ENCODE measurements at regions not wholly inside any gene's neighbourhood (a gene's known extent, or its start where the extent isn't known, plus 50 kb on each side); places are given as distances from the start of the nearest gene placed in this dataset.

GRCh38 chr14:101368629-101369028, 192.7 kb upstream of the DIO3 start:
- no peak for DNase-seq (ENCODE audit: low read depth in 2 of 2)

DNA sequence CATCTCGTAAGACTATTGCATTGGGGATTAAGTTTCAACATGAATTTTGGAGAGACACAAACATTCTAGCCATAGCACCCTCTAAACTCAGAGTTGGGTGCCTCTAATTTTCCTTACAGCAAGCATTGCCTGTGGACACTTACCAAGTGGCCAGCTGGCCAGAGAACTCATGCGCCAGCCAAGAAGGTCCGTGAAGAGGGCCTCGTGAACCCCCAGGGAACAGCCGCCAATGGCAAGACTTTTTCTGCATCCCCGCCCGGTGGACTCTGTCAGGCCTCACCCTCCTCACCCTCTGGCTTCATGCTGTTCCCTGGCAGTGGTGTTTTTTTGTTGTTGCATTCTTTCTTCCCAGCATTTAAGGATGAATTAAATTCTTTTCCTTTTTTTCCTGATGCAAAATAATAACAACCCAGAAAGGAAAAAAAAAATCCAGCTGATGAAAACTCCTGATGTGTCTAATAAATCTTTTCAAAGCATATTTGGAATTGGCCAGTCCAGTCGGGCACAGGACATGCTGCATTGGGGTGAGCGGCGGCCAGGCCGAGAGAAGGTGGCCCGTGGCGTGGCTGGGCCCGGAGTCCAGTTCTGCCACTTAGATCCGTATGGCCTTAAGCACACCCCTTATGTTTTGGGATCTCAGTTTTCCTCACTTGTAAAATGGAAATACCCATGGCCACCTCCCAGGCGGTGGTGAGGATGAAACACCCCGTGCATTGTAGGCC, 191.9 kb upstream of the DIO3 start:
- no peak for DNase-seq (ENCODE audit: low read depth in 2 of 2)

DNA sequence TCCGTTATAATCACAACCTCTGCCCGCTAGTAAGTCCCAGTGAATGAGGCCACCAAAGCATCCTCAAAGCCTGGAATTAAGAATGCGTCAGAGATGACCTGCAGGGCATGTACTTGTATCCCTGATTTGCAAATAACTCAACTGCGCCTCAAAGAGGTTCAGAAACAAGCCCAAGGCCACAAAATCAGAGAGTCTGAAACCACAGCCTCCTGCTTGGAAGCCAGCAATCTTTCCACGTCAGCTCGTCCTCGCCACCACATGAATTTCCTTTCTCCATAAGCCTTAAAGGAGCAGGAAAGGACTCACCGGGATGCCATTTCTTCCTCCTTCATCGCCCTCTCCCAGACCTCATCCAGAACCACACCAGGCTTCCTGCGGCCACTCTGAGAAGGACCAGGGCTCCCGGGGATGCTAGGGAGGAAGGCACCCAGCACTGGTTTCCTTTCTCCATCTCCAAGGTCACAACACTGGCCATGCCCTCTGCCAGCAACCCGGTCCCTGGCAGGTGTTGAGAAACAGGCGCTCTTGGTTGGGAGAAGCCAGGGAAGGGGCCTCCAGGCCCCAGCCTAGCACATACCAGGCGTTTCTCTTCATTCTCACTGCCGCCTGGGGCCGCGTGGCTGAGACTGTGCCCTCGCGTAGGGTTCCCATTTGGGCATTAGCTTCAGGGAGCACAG, 191.2 kb upstream of the DIO3 start:
- no peak for DNase-seq (ENCODE audit: low read depth in 2 of 2)

- no peak for DNase-seq (ENCODE audit: low read depth in 2 of 2)
These were observed 190.4 kb upstream of the DIO3 start for GRCh38 chr14:101370593-101371569.

GRCh38 chr14:101371799-101372793, 189.2 kb upstream of the DIO3 start:
- DNase-seq (ENCODE audit: low read depth in 2 of 2), result no peak

DNA sequence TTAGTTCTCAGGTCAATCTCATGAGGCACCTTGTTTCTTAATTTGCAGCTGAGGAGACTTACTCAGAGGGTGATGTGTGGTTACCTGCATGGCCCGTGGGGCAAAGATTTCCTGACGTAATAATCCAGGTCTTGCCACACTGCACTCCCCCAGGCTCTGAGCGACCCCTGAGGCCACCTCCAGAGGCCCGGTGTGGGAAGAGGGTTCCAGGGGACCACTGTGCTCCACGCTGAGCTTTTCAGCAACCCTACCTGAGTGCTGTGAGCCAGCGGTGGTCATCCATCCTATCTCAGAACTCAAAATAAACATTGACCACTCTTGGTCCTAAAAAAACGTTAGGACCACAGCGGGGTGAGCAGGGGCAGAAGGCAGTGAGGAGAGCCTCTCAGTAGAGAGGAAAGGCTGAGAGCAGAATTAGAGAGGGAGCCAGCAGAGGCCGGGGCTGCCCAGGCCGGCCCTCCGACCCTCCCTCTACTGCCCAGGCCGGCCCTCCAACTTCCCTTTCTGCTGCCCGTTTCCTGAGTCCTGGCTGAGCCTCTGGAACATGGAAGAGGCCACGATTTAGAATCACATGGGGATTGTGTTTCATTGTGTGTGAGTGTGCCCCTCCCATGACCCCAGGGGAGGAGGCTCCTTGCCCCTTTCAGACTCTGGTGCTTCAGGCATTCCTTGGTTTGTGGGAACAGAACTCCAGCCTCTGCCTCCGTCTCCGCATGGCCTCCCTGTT, 188.2 kb upstream of the DIO3 start:
- no peak for DNase-seq (ENCODE audit: low read depth in 2 of 2)

- no peak for DNase-seq (ENCODE audit: low read depth in 2 of 2)
These were observed 187.5 kb upstream of the DIO3 start for GRCh38 chr14:101373690-101374295.

DNA sequence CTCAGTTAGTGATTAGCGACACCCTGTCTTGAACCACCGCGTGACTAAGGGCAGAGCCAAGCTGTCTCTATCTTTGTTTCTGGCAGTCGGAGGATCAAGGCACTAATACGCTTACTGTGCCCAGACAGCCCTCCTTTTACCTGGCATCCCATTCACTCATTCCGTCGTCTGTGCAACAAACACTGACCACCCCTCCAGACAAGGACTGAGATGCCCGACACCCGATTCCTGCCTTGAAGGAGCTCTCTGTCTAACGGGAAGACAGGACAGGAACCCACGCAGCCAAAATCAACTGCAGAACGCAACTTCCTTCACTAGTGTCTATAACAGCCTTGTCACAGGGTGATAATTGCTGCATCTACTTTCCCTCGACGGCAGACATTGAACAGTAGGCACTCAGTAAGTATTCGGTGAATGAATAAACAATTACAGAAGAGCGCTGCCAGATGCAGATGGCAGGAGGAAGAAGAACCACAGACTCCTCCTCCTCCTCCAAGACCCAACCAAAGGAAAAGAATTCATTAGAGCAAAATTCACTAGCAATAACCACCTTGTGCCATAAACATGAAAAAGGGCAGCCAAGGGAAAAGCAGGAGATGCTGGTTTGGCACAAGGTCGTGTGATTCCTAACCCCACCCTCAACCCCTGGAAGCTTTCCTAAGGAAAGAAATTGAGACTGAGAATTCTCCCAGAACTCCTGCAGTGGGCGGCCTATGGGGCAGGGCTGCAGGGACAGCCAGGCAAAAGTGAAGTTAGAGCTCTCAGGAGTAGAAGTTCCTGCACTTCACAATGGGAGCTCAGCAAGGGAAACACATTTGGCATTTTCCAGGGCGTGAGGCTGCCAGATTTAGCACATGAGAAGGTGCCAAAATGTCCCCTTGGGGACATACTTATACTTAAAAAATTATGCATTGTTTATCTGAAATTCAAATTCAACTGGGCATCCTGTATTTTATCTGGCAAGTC, 186.6 kb upstream of the DIO3 start:
- DNase-seq (ENCODE audit: low read depth in 2 of 2), result no peak

DNA sequence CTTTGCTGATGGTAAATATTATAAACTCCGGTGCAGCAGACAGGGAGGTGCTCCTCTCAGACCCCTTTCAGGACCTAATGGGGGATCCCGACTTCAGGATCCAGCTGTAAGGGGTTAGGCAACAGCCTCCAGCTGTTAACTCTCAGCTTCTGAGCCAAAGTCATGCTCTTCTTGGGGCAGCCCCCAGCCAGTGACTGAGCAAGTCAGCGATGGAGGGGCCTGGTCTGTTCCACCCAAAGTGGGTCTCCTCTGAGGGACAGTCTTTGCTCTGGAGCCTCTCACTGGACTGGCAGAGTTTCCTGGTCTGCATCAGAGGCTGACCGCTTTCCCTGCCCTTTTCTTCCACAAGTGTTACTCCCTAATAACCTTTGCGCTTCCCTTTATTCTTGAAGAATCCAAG, 184.2 kb upstream of the DIO3 start:
- DNase-seq (ENCODE audit: low read depth in 2 of 2), result no peak

- DNase-seq (ENCODE audit: low read depth in 2 of 2), result no peak
These were observed 181.5 kb upstream of the DIO3 start for GRCh38 chr14:101379842-101380241.

GRCh38 chr14:101380512-101380911, 180.8 kb upstream of the DIO3 start:
- no peak for DNase-seq (ENCODE audit: low read depth in 2 of 2)

DNA sequence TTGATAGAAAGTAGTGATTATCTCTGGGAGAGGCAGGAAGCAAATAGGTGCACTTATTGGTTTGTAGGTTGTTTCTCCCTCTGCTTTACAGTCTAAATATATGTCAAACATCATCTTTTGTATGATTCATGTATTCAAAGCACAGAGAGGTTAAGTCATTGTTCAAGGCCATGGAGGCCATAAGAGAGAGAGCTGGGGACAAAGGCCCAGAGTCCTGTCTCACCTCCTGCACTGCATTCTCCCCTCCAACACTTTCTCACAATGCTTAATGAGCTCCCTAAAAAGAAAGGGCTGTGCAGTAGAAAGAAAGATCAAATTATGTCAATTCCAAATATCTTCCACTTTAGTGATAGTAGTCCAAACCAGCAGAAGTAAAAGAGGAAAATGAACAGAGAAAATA, 180.4 kb upstream of the DIO3 start:
- no peak for DNase-seq (ENCODE audit: low read depth in 2 of 2)

DNA sequence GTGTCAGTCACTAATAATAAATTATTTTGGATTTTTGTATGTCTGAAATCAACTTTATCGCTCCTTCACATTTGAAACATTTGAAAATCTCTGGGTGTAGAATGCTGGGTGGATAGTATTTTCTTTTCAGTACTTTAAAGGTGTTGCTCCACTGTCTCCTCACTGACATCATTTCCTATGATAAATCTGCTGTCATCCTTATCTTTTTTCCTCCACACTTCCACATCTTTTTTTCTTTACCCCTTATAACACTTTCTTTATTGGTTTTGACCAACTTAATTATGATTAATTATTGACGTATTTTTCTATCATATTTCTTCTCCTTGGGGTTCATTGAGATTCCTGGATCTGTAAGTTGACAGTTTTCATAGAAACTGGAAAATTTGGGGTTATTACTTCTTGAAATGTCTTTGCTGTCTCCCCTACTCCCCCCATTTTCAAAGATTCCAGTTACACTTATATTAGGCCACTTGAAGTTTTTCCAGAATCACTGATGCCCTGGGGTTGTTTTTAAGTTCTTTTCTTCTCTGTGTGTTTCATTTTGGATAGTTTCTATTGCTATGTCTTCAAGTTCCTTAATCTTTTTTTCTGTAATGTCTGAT, 177.5 kb upstream of the DIO3 start:
- no peak for DNase-seq (ENCODE audit: low read depth in 2 of 2)

DNA sequence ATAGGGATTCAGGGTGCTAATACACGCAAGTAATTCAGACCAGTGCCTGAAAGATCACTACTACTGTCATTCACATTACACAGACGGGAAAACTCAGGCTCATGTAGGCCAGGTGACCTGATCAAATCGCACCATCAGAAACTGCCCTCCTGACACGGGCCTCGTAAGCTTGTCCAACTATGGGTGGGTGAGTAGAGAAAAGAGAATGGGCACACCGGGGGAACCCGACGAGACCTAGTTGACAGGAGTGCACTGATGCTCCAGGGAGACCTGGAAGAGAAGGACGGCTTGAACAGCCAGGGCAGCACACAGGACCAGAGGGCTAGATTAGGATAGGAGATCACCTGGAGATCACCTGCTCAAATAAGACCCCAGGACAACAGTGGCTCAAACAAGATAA, 166.9 kb upstream of the DIO3 start:
- DNase-seq (ENCODE audit: low read depth in 2 of 2), result no peak

DNA sequence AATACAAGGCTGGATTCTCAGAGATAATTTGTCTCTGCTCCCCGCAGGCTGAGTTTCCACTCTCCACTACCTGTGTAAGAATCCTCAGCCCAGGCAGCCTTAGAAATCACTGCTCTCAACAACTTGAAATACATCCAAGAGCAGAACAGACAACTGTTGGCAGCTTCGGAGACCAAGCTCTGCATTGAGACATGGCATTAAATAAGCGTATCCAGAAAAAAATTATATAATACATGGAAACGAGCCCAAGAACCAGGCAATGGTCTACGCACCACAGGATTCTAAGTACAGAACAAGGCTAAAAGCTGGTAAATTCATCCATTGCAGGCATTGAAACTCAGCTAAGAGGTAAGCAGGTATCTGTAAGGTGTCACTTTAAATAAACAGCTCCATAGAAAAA, 165.5 kb upstream of the DIO3 start:
- no peak for DNase-seq (ENCODE audit: low read depth in 2 of 2)

- no peak for DNase-seq (ENCODE audit: low read depth in 2 of 2)
These were observed 164.1 kb upstream of the DIO3 start for GRCh38 chr14:101397206-101397605.

DNA sequence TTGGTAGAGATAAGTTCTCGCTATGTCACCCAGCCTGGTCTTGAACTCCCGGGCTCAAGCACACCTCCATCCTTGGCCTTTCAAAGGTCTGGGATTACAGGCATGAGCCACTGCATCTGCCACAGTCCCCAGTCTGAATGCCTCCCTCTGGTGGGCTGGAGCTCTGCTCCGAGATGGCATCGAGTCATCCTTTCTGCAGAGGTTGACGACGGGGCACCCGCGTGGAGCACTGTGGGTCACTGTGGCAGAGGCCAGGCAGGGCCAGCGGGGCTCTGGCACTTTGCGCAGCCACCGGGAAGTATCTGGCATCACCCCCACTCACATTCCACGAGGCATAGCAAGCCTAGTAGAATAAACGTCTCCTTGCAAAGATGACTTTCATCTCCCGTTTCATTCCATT, 163.3 kb upstream of the DIO3 start:
- no peak for DNase-seq (ENCODE audit: low read depth in 2 of 2)

DNA sequence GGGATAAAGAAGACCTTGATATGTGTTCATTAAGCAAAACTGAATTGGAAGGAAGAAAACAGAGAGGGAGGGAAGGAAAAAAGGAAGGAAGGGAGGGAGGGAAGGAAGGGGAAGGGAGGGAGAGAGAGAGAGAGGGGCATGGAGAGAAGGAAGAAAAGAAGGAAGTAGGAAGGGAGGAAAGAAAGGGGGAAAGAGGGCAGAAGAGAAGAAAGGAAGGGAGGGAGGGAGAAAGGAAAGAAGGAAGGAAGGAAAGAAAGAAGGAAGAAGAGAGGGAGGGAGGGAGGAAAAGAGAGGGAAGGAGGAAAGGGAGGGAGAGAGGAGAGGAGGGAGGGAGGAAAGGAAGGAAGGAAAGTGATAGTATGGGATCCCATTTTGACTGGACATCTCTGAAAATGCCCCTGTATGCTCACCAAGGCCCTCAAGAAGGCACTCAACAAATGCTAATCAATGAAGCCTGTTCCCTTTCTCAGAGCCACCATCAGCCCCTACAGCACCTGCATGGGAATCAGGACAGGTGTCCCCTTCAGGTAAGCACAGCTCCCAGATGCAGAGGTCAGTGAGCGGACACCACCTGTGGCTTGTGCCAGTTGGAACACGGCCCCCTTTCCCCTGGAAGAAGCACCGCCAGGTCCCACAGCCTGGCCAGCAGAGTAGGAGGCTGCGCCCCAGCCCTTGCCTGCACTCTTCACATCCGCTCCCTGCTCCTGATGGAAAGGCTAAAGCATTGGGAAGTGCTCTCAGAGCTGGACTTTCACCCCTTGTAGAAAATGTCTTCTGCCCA, 161.4 kb upstream of the DIO3 start:
- DNase-seq (ENCODE audit: low read depth in 2 of 2), result no peak
